Adrenal gland (tissue), 5 donors: ENCODE measurements at regions not wholly inside any gene's neighbourhood (a gene's known extent, or its start where the extent isn't known, plus 50 kb on each side); places are given as distances from the start of the nearest gene placed in this dataset.

Source experiments
- CTCF ChIP-seq, 6 experiments: fragments of 450-650 bp in 4 of 6; fragments of 200-600 bp in 2 of 6; sonication (generic) in 1 of 6; IDR thresholded peaks; 1 replicate in 5 of 6; 2 replicates in 1 of 6; pipeline versions ENCODE4 v1.5.1 to v1.8.0; 2016 to 2021; ENCODE audit warnings: antibody characterized with exemption in 6 of 6, mild to moderate bottlenecking in 2 of 6, moderate library complexity in 1 of 6
- POLR2A ChIP-seq, 2 donors: fragments of 450-650 bp; IDR thresholded peaks; one replicate each; pipeline ENCODE4 v1.6.1; 2017; ENCODE audit warnings: antibody characterized with exemption in 2 of 2, mild to moderate bottlenecking in 2 of 2, moderate library complexity in 1 of 2
- donor health status: DM: no; HTN: no; CAD: no.

- TF ChIP-seq CTCF (IDR thresholded peaks at IDR 0.05), result no peak
- no peak for TF ChIP-seq POLR2A (IDR thresholded peaks at IDR 0.05)
Measured at GRCh38 chr13:20305587-20305986, 73.5 kb upstream of the GJB6 start.
